PC-3 (cell line): ENCODE measurements at regions not wholly inside any gene's neighbourhood (a gene's known extent, or its start where the extent isn't known, plus 50 kb on each side); places are given as distances from the start of the nearest gene placed in this dataset.

Experiments used
- EZH2 ChIP-seq: fragments of 300-600 bp; sonication (generic); IDR thresholded peaks from one replicate; pipeline ENCODE4 v1.6.1; 2017; ENCODE audit warnings: antibody characterized with exemption, mild to moderate bottlenecking, low read length; ENCODE audit not compliant: unreplicated experiment
- TF ChIP-seq, protein P1 (sequence below): fragments of 300-600 bp; sonication (generic); conservative IDR thresholded peaks from 2 replicates; pipeline ENCODE4 v1.5.1; 2017; ENCODE audit warnings: antibody characterized with exemption, low read depth, mild to moderate bottlenecking, low read length

DNA sequence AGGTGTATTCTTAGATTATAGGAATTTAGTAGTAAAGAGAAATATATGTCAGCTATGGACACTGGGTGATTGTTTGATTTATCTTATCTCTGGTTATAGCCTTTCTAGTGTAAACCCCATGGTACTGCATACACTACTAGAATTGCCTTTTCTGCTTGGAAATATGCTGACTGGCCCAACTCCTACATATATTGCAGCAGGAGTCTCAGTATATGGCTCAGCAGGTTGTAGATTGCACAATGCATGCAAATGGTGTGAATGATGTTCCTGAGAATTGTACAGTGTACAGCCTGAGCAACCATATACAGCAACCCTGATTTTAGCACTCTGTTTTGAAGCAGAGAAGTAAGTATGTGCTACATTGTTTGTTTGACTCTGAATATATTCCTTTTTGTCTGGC, 153.4 kb upstream of the NPY start:
- TF ChIP-seq EZH2: no peak
- TF ChIP-seq, protein P1, sequence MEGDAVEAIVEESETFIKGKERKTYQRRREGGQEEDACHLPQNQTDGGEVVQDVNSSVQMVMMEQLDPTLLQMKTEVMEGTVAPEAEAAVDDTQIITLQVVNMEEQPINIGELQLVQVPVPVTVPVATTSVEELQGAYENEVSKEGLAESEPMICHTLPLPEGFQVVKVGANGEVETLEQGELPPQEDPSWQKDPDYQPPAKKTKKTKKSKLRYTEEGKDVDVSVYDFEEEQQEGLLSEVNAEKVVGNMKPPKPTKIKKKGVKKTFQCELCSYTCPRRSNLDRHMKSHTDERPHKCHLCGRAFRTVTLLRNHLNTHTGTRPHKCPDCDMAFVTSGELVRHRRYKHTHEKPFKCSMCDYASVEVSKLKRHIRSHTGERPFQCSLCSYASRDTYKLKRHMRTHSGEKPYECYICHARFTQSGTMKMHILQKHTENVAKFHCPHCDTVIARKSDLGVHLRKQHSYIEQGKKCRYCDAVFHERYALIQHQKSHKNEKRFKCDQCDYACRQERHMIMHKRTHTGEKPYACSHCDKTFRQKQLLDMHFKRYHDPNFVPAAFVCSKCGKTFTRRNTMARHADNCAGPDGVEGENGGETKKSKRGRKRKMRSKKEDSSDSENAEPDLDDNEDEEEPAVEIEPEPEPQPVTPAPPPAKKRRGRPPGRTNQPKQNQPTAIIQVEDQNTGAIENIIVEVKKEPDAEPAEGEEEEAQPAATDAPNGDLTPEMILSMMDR: no peak
